Endothelial cell of umbilical vein (primary cell): ENCODE measurements at regions not wholly inside any gene's neighbourhood (a gene's known extent, or its start where the extent isn't known, plus 50 kb on each side); places are given as distances from the start of the nearest gene placed in this dataset.

Source experiments
- EZH2 ChIP-seq: IDR thresholded peaks from 2 replicates; pipeline ENCODE4 v1.6.1; 2012; ENCODE audit warnings: borderline replicate concordance, low read depth, mild to moderate bottlenecking, moderate library complexity, low read length, inconsistent platforms; ENCODE audit not compliant: severe bottlenecking
- POLR2A ChIP-seq: IDR thresholded peaks from 2 replicates; pipeline ENCODE4 v1.6.1; 2012; ENCODE audit warnings: low read depth, mild to moderate bottlenecking, control low read depth, low read length
- POLR2AphosphoS5 ChIP-seq: IDR thresholded peaks from 2 replicates; pipeline ENCODE4 v1.6.1; 2012; ENCODE audit warnings: low read depth, mild to moderate bottlenecking, control low read depth, low read length, moderate library complexity; ENCODE audit not compliant: insufficient read depth

DNA sequence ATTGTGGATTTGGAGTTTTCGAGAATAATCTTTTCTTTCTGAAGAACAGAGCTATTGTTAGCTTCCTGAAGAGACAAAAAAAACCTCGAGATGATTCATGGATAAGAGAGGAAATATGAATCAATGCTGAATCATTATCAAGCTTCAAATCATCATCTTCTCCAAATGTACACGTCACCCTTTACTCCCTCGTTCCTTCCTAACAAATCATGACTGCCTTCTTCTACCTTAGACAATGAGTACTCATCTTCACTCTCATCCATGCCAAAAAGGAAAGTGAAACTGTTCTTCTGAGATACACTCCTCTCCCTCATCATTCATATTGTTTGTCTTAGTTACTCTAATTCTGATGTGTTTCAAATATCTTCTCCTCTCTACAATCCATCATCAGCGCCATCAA is 1115.8 kb upstream of the ATXN7L3B start:
- TF ChIP-seq POLR2AphosphoS5 (no peak), EZH2 (no peak), POLR2A (no peak)
